Embryonic facial prominence (tissue), 1 donor: ENCODE measurements at regions not wholly inside any gene's neighbourhood (a gene's known extent, or its start where the extent isn't known, plus 50 kb on each side); places are given as distances from the start of the nearest gene placed in this dataset.

Source experiments
- DNase-seq: peaks from one replicate; pipeline ENCODE4 v3.0.0-alpha.2; 2016; ENCODE audit errors: extremely low spot score

GRCh38 chr13:84332346-84332745 lies 450.1 kb upstream of the SLITRK1 start:
- DNase-seq, result no peak

- no peak for DNase-seq
These were observed 433.3 kb upstream of the SLITRK1 start for GRCh38 chr13:84315527-84315926.

GRCh38 chr13:84303035-84303434 lies 420.8 kb upstream of the SLITRK1 start:
- DNase-seq, result no peak

- DNase-seq, result no peak
These were observed 415.0 kb upstream of the SLITRK1 start for GRCh38 chr13:84297251-84297650.

GRCh38 chr13:84296401-84296800 lies 414.1 kb upstream of the SLITRK1 start:
- no peak for DNase-seq

- DNase-seq, result no peak
These were observed 412.3 kb upstream of the SLITRK1 start for GRCh38 chr13:84294576-84294975.

- no peak for DNase-seq
These were observed 408.1 kb upstream of the SLITRK1 start for GRCh38 chr13:84290386-84290785.

GRCh38 chr13:84279166-84279565 lies 396.9 kb upstream of the SLITRK1 start:
- DNase-seq, result no peak

- DNase-seq, result no peak
These were observed 390.7 kb upstream of the SLITRK1 start for GRCh38 chr13:84272877-84273562.

- no peak for DNase-seq
These were observed 383.0 kb upstream of the SLITRK1 start for GRCh38 chr13:84265257-84265764.

- DNase-seq, result no peak
These were observed 381.2 kb upstream of the SLITRK1 start for GRCh38 chr13:84263354-84264069.

- DNase-seq, result no peak
These were observed 373.0 kb upstream of the SLITRK1 start for GRCh38 chr13:84255226-84255797.

- no peak for DNase-seq
These were observed 367.2 kb upstream of the SLITRK1 start for GRCh38 chr13:84249463-84249862.

GRCh38 chr13:84243340-84243739 lies 361.1 kb upstream of the SLITRK1 start:
- no peak for DNase-seq

GRCh38 chr13:84239032-84239431 lies 356.8 kb upstream of the SLITRK1 start:
- no peak for DNase-seq

GRCh38 chr13:84238381-84238780 lies 356.1 kb upstream of the SLITRK1 start:
- no peak for DNase-seq

- DNase-seq, result no peak
These were observed 354.9 kb upstream of the SLITRK1 start for GRCh38 chr13:84237143-84237542.

GRCh38 chr13:84234416-84234815 lies 352.1 kb upstream of the SLITRK1 start:
- DNase-seq, result no peak

- no peak for DNase-seq
These were observed 348.3 kb upstream of the SLITRK1 start for GRCh38 chr13:84230568-84230967.

GRCh38 chr13:84211048-84211447 lies 328.8 kb upstream of the SLITRK1 start:
- no peak for DNase-seq

- peak; percentile 9 for DNase-seq
These were observed 326.1 kb upstream of the SLITRK1 start for GRCh38 chr13:84208246-84208910.

- no peak for DNase-seq
These were observed 325.2 kb upstream of the SLITRK1 start for GRCh38 chr13:84207509-84207908.
